Right kidney (tissue), 1 donor: ENCODE measurements at regions not wholly inside any gene's neighbourhood (a gene's known extent, or its start where the extent isn't known, plus 50 kb on each side); places are given as distances from the start of the nearest gene placed in this dataset.
A peak's percentile ranks its signal among the peaks of the same experiment; 100 is the strongest.

Experiments used
- DNase-seq: peaks from one replicate; pipeline ENCODE4 v3.0.0-alpha.2; 2016

GRCh38 chr3:21138085-21138484, 612.9 kb downstream of the ZNF385D start:
- DNase-seq, result no peak

- no peak for DNase-seq
Measured at GRCh38 chr3:21132896-21133295, 618.1 kb downstream of the ZNF385D start.

GRCh38 chr3:21120826-21121225, 630.2 kb downstream of the ZNF385D start:
- no peak for DNase-seq

GRCh38 chr3:21117370-21117769, 633.6 kb downstream of the ZNF385D start:
- no peak for DNase-seq

- no peak for DNase-seq
Measured at GRCh38 chr3:21109056-21109455, 642.0 kb downstream of the ZNF385D start.

GRCh38 chr3:21105784-21106183, 645.2 kb downstream of the ZNF385D start:
- DNase-seq, result no peak

GRCh38 chr3:21100656-21101359, 650.2 kb downstream of the ZNF385D start:
- no peak for DNase-seq

GRCh38 chr3:21094686-21095085, 656.3 kb downstream of the ZNF385D start:
- DNase-seq, result no peak

GRCh38 chr3:21073561-21073960, 677.4 kb downstream of the ZNF385D start:
- DNase-seq, result no peak

GRCh38 chr3:21067031-21067813, 683.8 kb downstream of the ZNF385D start:
- peak; percentile 8 for DNase-seq

GRCh38 chr3:21062831-21063294, 688.1 kb downstream of the ZNF385D start:
- DNase-seq, result peak; percentile 17

- DNase-seq, result no peak
Measured at GRCh38 chr3:21059404-21059803, 691.6 kb downstream of the ZNF385D start.

GRCh38 chr3:21056293-21056692, 694.7 kb downstream of the ZNF385D start:
- no peak for DNase-seq

- DNase-seq, result no peak
Measured at GRCh38 chr3:21055015-21055414, 696.0 kb downstream of the ZNF385D start.

- no peak for DNase-seq
Measured at GRCh38 chr3:21054064-21054463, 696.9 kb downstream of the ZNF385D start.

GRCh38 chr3:21049334-21050062, 701.5 kb downstream of the ZNF385D start:
- no peak for DNase-seq

GRCh38 chr3:21043139-21043538, 707.9 kb downstream of the ZNF385D start:
- DNase-seq, result no peak

GRCh38 chr3:21042184-21042583, 708.8 kb downstream of the ZNF385D start:
- no peak for DNase-seq

- DNase-seq, result no peak
Measured at GRCh38 chr3:21041621-21042020, 709.4 kb downstream of the ZNF385D start.

GRCh38 chr3:21036888-21037287, 714.1 kb downstream of the ZNF385D start:
- no peak for DNase-seq

- DNase-seq, result no peak
Measured at GRCh38 chr3:21028412-21028811, 722.6 kb downstream of the ZNF385D start.

- DNase-seq, result no peak
Measured at GRCh38 chr3:21024563-21024962, 726.4 kb downstream of the ZNF385D start.

GRCh38 chr3:21020681-21021080, 730.3 kb downstream of the ZNF385D start:
- DNase-seq, result no peak
